ENCODE measurements at regions not wholly inside any gene's neighbourhood (a gene's known extent, or its start where the extent isn't known, plus 50 kb on each side); places are given as distances from the start of the nearest gene placed in this dataset.

DNA sequence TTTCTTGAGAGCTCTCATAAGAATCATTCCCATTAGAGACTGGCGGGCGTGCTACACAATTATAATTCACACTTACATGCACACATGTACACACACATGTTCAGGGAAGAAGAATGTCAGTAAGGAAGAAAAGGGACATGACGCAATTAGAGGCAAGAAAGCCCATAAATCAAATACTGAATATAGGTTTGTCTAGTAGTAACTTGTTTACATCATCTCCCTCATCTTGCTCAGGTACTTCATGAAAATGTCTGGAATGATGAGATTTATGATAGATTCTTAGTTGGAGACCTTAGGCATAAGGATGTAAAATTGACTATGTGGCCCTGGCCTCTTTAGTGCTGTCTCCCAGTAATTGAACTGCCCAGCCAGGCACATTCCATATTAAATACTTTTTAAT is 628.0 kb upstream of the PCDH20 start:
- intact Hi-C loops (cut with DNase I) = no loop called here
- ATAC-seq (no peak), DNase-seq (ENCODE audit: missing footprints) (no peak)

DNA sequence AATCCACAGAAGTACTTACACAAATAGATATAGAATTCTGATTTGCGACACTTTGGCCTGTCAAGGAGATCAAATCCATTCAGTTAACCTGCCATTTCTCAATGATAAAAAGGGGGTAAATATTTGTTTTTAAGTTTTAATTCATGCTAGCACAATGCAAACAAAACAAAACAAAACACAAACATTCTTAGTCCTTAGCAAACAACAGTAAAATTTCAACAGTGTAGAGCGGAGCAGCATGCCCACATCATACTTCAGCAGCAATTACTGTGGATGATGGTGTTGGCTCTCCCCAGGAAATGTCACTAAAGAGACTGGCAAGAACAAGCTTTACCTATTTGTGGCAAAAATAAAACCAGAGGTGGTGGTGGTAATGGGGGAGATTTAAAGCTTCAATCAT is 625.2 kb upstream of the PCDH20 start:
- intact Hi-C loops (cut with DNase I) = no loop called here
- no peak for ATAC-seq
- no peak for DNase-seq (ENCODE audit: missing footprints)

DNA sequence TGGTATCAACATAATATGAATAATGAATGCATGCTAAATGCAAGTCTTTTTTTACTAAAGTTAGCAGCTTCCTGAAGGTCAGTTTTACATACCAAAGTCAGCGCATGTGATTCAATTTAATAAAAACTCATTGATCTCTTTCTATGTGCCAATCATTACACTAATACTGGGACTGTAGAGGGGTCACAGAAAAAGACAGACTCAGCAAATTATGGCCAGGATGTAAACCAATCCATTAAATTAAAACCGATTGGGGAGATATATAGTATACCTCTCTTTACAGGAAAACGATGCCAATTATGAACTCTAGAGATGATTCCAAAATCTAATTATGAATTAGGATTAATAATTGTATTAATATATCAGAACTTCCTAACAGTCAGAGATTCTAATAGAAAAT is 624.4 kb upstream of the PCDH20 start:
- intact Hi-C loops (cut with DNase I) = no loop called here
- no peak for ATAC-seq
- DNase-seq (ENCODE audit: missing footprints) = no peak

DNA sequence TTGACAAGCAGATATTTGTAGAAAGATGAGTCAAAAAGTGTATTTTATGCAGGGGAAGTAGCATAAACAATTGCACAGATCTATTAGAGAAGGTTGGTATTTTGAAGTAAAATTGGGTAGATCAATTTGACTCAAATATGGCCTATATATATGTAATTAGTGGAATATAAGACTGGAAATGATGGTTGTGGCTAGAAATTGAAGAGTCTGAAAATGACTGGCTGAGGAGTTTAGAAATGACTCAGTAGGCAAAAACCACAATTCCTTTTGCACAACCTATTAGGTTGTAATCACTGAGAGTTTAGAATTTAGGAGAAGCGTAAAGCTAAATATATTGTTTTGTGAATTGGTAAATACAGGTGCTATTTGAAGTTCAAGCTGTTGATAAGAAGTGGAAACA is 622.6 kb upstream of the PCDH20 start:
- intact Hi-C loops (cut with DNase I) = no loop called here

DNA sequence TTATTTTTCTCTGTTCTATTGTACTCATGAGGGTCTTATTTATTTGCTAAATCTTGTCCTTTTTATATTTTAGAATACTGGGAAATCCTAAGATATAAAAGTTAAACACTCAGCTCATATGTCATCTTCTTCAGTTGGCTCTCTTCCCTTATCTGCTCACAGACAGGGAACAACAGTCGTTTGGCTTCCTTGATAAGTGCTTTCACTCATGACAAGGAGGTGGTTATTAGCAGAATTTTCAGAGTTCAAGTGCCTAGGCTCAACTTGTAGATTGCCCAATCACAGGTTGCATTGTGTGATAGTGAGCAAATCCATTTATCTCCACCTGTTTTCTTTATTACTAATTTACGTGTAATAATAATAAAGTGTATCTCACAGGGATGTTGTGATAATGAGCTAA is 620.3 kb upstream of the PCDH20 start:
- ATAC-seq = no peak
- no peak for DNase-seq (ENCODE audit: missing footprints)
- intact Hi-C loops (cut with DNase I) = no loop called here

More for the DNA sequence above, 622.6 kb upstream of the PCDH20 start:
- no peak for DNase-seq (ENCODE audit: missing footprints)
- no peak for ATAC-seq

DNA sequence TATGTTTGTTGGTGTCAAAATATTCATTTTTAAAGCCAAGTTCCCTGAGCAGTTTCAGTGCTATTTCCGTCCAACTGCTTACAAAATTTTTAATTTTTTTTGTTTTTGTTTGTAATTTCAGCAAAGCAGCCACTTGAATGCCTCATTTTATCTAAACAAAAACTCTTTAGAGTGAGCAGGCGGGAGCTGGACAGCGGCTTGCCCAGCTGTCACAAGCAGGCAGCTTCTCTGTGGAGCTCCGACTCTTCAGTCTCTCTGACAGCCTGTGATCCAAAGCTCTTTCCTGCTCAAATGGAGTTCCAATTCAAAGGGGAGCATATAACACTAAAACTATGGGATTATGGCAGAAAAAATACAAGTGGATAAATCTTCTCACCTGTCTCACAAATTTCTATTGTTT is 618.3 kb upstream of the PCDH20 start:
- DNase-seq (ENCODE audit: missing footprints) (no peak), ATAC-seq (no peak)
- intact Hi-C loops (cut with DNase I) = no loop called here

DNA sequence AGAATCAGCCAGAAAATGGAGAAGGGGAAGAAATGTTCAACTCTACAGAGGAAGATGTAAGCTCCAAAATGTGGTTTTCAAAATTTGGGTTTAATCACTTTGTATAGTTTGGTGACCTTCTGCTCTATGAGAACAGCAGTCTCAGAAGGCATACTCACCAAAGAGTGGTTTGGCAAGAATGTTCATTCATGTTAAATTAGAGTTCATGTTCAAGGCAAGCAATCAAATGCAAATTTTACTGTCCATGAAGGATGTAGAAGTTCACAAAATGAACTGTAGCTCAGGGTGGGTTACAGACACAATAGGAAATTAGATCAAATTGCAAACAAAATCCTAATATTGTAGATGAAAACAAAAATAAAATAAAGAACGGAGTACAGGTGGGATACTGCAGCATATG is 606.7 kb upstream of the PCDH20 start:
- no peak for ATAC-seq

DNA sequence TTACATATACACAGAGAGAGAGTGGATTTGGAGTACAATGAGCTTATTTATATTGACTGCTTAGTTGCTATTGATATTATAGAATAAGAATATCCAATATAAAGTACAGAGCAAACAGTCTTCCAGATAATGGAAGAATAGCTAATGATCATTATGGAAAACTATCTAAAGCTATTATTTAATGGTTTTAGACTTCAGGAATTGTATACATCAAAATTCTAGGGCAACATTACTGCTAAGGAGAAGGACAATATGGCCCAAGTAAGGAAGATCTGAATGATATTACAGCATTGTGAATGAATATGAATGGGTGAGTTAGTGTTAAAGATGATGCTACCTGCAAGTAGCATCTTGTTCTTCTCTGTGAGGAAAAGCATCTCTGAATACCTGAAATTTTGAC is 604.2 kb upstream of the PCDH20 start:
- ATAC-seq = no peak
- intact Hi-C loops (cut with DNase I) = no loop called here
- no peak for DNase-seq (ENCODE audit: missing footprints)

More for the DNA sequence above, 606.7 kb upstream of the PCDH20 start:
- intact Hi-C loops (cut with DNase I) = no loop called here
- DNase-seq (ENCODE audit: missing footprints) = no peak

DNA sequence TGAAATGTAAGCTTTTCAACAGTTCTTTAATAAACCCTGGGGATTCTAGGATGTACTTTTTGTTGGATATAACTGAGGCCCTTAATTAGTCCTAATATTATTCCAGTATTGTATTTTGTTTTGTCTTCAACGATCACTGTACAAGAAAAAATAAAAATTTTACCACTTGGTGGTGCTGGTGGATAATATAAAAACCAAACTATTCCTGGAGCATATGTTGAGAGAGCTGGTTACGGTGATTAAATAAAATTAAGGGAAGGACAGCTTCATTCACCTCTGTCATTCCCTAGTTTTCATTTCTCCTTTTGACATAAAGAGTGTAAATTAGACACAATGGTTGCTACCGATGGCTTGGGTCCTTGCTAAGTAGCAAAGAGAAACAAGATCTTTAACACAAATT is 598.6 kb upstream of the PCDH20 start:
- intact Hi-C loops (cut with DNase I) = no loop called here
- DNase-seq (ENCODE audit: missing footprints) (no peak), ATAC-seq (no peak)

DNA sequence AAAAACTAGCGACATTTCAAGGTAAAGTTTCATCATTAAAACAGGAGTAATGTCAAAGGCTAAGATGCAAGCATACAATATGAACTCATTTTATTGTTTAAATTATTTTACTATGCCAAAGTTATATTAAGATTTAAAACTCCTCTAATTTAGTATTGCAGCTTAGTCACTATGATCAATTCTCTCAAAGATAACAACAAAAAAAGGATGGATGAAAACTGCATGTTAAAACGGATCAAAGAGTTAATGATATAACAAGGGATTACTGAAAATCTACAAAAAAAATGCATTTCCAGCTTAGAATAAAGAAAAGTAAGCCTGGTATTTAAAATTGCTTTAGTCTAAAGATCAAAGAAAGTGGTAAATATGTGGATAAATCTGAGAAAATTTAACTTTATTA is 587.8 kb upstream of the PCDH20 start:
- ATAC-seq (no peak), DNase-seq (ENCODE audit: missing footprints) (no peak)
- intact Hi-C loops (cut with DNase I) = no loop called here

DNA sequence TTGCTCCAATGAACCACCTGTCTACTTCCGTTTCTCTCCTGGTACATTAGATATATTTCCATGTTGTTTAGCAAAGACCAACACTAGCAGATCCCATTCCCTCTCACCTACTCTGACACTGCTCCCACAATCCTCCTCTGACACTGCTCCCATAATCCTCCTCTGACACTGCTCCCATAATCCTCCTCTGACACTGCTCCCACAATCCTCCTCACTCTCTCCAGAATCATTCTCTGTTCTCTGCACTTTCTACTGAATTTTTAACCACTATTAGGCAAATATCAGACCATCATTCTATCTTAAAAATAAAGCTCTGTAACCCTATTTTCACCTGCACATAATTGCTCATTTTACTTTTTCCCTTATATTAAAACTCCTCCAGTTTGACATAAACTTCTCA is 578.5 kb upstream of the PCDH20 start:
- intact Hi-C loops (cut with DNase I) = no loop called here
- ATAC-seq = no peak
- no peak for DNase-seq (ENCODE audit: missing footprints)

DNA sequence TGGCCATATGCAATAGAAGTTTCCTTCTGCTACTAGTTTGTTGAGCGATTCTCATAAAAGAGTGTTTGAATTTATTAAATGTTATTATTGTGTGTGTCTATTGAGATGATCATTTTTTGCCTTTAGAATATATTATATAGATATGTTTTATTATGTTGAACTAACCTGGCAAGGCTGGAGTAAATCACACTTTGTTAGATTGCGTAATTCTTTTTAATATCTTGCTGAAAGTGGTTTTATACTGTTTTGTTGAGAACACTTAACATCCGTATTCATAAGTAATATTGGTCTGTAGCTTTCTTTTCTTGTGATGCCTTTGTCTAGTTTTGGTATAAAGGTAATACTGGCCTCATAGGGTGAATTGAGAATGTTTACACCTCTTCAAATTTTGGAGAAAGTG is 574.3 kb upstream of the PCDH20 start:
- ATAC-seq (no peak), DNase-seq (ENCODE audit: missing footprints) (no peak)
- intact Hi-C loops (cut with DNase I) = no loop called here

DNA sequence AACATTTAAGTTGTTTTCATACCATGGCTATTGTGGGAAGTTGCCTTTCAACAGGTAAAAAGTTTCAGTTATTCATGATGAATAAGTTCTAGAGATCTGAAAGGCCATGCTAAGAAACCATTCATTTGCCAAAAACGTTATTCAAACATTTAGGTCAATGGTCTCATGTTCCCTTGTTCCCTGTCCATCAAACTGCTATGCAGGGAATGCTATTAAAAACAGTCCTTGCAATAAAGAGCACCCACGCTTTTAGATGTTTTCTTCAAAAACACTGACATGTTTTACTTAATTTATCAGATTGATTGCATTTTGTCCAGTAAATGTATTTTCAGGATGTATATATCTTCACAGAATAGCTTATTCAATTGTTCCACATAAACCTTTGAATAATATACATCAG is 573.2 kb upstream of the PCDH20 start:
- intact Hi-C loops (cut with DNase I) = no loop called here
- ATAC-seq = no peak

DNA sequence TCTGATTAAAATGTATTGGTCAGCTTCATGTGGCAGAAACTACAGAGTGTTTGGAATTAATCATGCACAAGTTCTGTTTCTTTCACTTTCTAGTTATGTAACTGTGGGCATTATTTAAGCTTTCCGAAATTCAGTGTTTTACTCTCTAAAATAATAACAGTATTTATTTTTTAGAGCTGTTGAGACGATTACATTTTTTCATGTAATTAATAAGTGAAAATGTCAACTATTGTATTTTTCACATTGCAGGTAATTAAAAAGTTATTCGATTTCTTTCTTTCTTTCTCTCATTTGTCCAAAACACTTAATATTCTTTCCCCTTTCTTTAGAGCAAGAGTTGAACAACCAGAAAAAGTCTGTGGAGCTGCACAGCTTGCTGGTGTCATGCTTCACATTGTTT is 559.4 kb upstream of the PCDH20 start:
- ATAC-seq (no peak), DNase-seq (ENCODE audit: missing footprints) (no peak)
- intact Hi-C loops (cut with DNase I) = no loop called here

More for the DNA sequence above, 573.2 kb upstream of the PCDH20 start:
- no peak for DNase-seq (ENCODE audit: missing footprints)

DNA sequence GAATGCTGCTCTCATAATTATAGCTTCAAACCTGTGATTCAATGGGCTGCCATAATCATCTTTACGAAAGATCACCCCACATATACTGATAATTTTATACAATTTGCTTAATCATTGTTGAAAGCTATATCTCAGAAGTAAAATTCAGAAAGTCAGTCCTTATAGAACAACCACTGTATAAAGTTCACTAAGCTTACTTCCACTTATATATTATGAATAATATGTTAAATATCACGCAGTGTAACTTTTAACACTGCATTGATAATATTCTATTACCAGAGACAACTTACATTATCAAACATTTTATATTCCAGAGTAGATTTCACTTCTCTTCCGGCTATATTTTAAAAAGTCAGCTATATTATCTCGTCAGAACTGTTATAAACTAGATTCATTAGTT is 550.1 kb upstream of the PCDH20 start:
- ATAC-seq = no peak

DNA sequence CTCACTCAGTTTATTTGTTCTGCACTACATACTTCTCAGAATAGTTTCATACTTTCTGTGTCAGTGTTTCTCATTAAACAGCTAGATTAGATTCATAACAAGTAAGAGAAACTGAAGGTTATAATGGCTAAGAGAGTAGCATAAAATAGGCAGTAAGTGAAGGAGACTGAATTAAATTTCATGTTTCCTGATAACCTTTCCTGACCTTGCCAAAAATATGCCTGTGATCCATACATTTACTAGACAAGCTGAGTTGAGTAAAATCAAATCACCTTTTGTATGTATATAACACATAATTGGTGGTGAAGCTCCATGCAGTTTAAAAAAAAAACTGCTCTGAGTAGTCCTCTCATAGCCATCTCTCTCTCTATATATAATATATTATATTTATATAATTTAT is 545.3 kb upstream of the PCDH20 start:
- ATAC-seq (no peak), DNase-seq (ENCODE audit: missing footprints) (no peak)
- intact Hi-C loops (cut with DNase I) = no loop called here

More for the DNA sequence above, 550.1 kb upstream of the PCDH20 start:
- intact Hi-C loops (cut with DNase I) = no loop called here
- DNase-seq (ENCODE audit: missing footprints) = no peak

DNA sequence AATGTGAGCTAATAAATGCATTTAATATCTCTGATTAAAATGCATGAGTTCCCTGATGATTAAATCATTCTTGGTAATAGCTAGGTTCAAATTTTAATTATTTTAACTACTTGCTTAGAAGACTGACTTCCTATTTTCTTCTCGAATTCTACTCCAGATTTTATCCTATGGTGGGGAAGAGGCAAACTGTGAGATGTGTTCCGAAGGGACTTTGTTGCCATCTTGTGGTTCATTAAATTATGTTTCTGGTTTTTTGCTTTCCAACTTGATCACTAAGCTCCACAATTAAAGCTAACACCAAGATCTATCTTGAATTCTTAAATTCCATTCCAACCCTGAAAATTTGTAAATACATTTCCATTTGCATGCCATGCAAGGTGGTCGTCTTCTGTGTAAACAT is 538.4 kb upstream of the PCDH20 start:
- DNase-seq (ENCODE audit: missing footprints) = no peak
- intact Hi-C loops (cut with DNase I) = no loop called here
- ATAC-seq = no peak

DNA sequence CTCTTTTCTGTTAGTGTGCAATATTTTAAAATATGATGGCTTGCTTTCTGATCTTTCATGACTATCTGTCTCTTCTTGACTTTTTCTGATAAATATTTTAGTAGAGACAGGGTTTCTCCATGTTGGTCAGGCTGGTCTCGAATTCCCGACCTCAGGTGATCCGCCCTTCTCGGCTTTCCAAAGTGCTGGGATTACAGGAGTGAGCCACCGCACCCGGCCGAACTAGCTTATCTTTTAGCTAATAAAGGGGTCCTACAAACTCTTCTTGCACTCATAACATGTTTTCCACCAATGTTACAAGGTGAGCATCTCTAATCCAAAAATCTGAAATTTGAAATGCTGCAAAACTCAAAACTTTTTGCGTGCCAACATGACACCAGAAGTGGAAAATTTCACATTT is 535.2 kb upstream of the PCDH20 start:
- ATAC-seq (no peak), DNase-seq (ENCODE audit: missing footprints) (no peak)
- intact Hi-C loops (cut with DNase I) = no loop called here

DNA sequence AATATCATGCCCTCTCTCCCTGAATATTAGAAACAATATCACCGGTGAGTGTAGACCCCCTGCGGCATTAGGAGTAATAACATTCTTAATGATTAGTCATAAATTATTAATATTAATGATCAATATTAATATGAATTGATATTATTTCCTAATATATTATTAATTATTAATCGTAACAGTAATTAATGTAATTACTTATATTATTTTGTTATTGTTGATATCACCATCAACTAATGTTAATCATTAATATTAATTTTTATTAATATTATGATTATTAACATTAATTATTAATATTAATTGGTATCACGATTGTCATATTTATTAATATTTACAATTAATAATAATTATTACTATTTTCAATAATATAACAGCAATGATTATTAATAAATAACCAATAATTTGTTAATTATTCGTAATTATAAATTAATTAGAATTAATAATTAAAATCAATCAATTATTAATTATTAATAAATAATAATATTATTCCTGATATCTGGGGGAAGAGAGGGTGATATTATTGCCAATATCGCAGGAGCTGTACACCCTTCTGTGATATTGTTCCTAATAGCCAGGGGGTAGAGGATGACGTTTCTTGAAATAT is 528.8 kb upstream of the PCDH20 start:
- intact Hi-C loops (cut with DNase I) = no loop called here
- DNase-seq (ENCODE audit: missing footprints) (no peak), ATAC-seq (no peak)

DNA sequence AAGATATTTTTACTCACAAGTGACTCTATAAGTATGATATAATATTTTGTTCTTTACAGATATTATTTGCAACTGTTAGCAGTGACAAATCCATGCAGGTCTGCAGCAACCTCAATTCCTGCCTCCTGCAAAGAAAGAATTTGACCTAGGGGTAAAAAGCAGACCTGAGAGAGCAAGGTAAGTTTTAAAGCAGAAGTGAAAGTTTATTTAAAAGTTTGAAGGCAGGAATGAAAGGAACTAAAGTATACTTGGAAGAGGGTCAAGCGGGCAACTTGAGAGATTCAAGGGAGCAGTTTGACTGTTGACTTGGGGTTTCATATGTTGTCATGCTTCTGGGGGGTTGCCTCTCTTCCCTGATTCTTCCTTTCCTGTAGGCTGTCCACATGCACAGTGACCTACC is 520.1 kb upstream of the PCDH20 start:
- no peak for ATAC-seq
- intact Hi-C loops (cut with DNase I) = no loop called here
- no peak for DNase-seq (ENCODE audit: missing footprints)

DNA sequence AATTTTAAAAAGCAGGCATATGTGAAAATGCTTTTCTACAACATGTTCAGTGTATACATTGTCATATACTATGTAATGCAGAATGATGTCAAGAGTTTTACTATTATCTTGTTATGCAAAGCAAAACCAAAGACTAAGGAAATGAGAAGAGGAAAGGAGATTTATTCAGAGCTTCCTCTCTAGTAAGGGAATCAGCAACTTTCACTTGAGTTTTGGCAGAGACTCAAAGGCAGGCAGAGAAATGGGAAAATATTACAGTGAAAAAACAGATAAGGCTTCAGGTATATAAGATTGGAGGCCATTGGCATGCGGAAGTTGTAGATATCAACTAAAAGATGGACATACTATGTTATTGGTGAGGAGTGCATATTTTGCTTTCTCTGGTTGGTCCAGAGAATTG is 512.0 kb upstream of the PCDH20 start:
- no peak for ATAC-seq
- DNase-seq (ENCODE audit: missing footprints) = no peak
- intact Hi-C loops (cut with DNase I) = no loop called here

DNA sequence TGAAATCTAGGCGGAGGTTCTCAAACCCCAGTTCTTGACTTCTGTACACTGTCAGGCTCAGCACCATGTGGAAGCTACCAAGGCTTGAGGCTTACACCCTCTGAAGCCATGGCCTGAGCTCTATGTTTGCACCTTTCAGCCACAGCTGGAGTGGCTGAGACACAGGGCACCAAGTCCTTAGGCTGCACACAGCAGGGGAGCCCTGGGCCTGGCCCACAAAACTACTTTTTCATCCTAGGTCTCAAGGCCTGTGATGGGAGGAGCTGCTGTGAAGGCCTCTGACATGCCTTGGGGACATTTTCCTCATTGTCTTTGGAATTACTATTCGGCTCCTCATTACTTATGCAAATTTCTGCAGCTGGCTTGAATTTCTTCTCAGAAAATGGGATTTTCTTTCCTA is 503.2 kb upstream of the PCDH20 start:
- intact Hi-C loops (cut with DNase I) = no loop called here
- ATAC-seq (no peak), DNase-seq (ENCODE audit: missing footprints) (no peak)

Measured in Right ventricle myocardium inferior (tissue), 1 donor.